Endothelial cell of umbilical vein (primary cell): ENCODE measurements at regions not wholly inside any gene's neighbourhood (a gene's known extent, or its start where the extent isn't known, plus 50 kb on each side); places are given as distances from the start of the nearest gene placed in this dataset.

Source experiments
- BruUV-seq: library from RNA; stranded (reverse); fragments of 400-500 nt; replicated peaks from 2 replicates; lab custom pipeline; 2021; lab: Mats Ljungman, UMichigan
- CTCF ChIA-PET: fragments of 300-600, 350-600 bp; sonication (Branson Sonifier 250); formaldehyde crosslinking; loops from one replicate; lab custom pipeline; 2021; ENCODE audit warnings: antibody characterized with exemption, inconsistent platforms; lab: Charles Lee
- POLR2A ChIA-PET: fragments of 300-600, 350-600 bp; sonication (Branson Sonifier 250); formaldehyde crosslinking; loops from one replicate; lab custom pipeline; 2021; ENCODE audit warnings: antibody characterized with exemption, inconsistent platforms; lab: Charles Lee
- DNase-seq: peaks from one replicate; pipeline ENCODE4 v3.0.0-alpha.2; 2011; ENCODE audit warnings: low read depth, low spot score
- FAIRE-seq: peaks from 2 replicates; lab custom pipeline; 2011; peaks lifted over from hg19 to GRCh38; lab: Jason Lieb, UNC
- H2AFZ ChIP-seq: 2 replicates; pipeline ENCODE4 v1.6.0; 2012; ENCODE audit warnings: low read depth, low read length, control low read depth, inconsistent platforms
- H3K27ac ChIP-seq: 2 replicates; pipeline ENCODE4 v1.5.1; 2011; ENCODE audit warnings: low read depth, mild to moderate bottlenecking, control low read depth, low read length, moderate library complexity; ENCODE audit not compliant: insufficient read depth
- H3K27me3 ChIP-seq, 2 experiments: 2 replicates each; pipeline versions ENCODE4 v1.6.0 to v1.6.1; 2011; ENCODE audit warnings: low read length in 2 of 2, mixed read lengths in 1 of 2; ENCODE audit not compliant: control insufficient read depth in 2 of 2, insufficient read depth in 2 of 2
- H3K36me3 ChIP-seq, 2 experiments: 2 replicates in 1 of 2; 3 replicates in 1 of 2; pipeline ENCODE4 v1.5.1; 2011; ENCODE audit warnings: low read length in 2 of 2, mild to moderate bottlenecking in 1 of 2, moderate library complexity in 1 of 2; ENCODE audit not compliant: control insufficient read depth in 2 of 2, insufficient read depth in 2 of 2; ENCODE audit errors: extremely low read depth in 1 of 2
- H3K4me1 ChIP-seq: 3 replicates; pipeline ENCODE4 v1.5.1; 2011; ENCODE audit warnings: mild to moderate bottlenecking, low read length; ENCODE audit not compliant: control insufficient read depth, insufficient read depth; ENCODE audit errors: extremely low read depth
- H3K4me2 ChIP-seq: 2 replicates; pipeline ENCODE4 v1.6.1; 2011; ENCODE audit warnings: low read length, control low read depth, mixed read lengths; ENCODE audit not compliant: insufficient read depth
- H3K4me3 ChIP-seq, 3 experiments: fragments of 200-600 bp in 1 of 3; sonication (generic), shearing (Covaris generic) in 1 of 3; replicated peaks in 1 of 3; 2 replicates each; pipeline ENCODE4 v1.5.1; 2011 to 2016; ENCODE audit warnings: control low read depth in 3 of 3, low read length in 3 of 3, mild to moderate bottlenecking in 2 of 3, inconsistent platforms in 1 of 3, low read depth in 1 of 3, moderate library complexity in 1 of 3; ENCODE audit not compliant: insufficient read depth in 1 of 3
- H3K79me2 ChIP-seq: 2 replicates; pipeline ENCODE4 v1.6.0; 2012; ENCODE audit warnings: low read length, inconsistent platforms; ENCODE audit not compliant: control insufficient read depth, insufficient read depth
- H3K9ac ChIP-seq: replicated peaks from 2 replicates; pipeline ENCODE3; 2011; ENCODE audit warnings: low read length, control low read depth; ENCODE audit not compliant: insufficient read depth; ENCODE audit errors: extremely low read depth
- H3K9me1 ChIP-seq: replicated peaks from 3 replicates; pipeline ENCODE4 v1.6.0; 2011; ENCODE audit warnings: mild to moderate bottlenecking, low read length; ENCODE audit not compliant: control insufficient read depth, insufficient read depth; ENCODE audit errors: extremely low read depth
- H3K9me3 ChIP-seq: replicated peaks from 2 replicates; pipeline ENCODE4 v1.5.1; 2012; ENCODE audit warnings: low read length, inconsistent platforms; ENCODE audit not compliant: control insufficient read depth, insufficient read depth
- H4K20me1 ChIP-seq: replicated peaks from 2 replicates; pipeline ENCODE3; 2011; ENCODE audit warnings: mild to moderate bottlenecking, low read length; ENCODE audit not compliant: control insufficient read depth, insufficient read depth; ENCODE audit errors: extremely low read depth
- EZH2 ChIP-seq: IDR thresholded peaks from 2 replicates; pipeline ENCODE4 v1.6.1; 2012; ENCODE audit warnings: borderline replicate concordance, low read depth, mild to moderate bottlenecking, moderate library complexity, low read length, inconsistent platforms; ENCODE audit not compliant: severe bottlenecking
- FOS ChIP-seq: IDR thresholded peaks from 2 replicates; pipeline ENCODE4 v1.6.1; 2011; ENCODE audit warnings: mild to moderate bottlenecking, low read length, moderate library complexity, borderline replicate concordance; ENCODE audit not compliant: insufficient read depth
- GATA2 ChIP-seq: IDR thresholded peaks from 2 replicates; pipeline ENCODE4 v1.7.0; 2011; ENCODE audit warnings: low read depth, mild to moderate bottlenecking, moderate library complexity, mixed read lengths, low read length; ENCODE audit not compliant: insufficient read length, insufficient read depth
- JUN ChIP-seq: IDR thresholded peaks from 2 replicates; pipeline ENCODE4 v1.6.1; 2011; ENCODE audit warnings: borderline replicate concordance, low read depth; ENCODE audit not compliant: insufficient read length, insufficient read depth
- MYC ChIP-seq: IDR thresholded peaks from one replicate; pipeline ENCODE4 v1.6.1; 2011; ENCODE audit warnings: mild to moderate bottlenecking, low read depth, low read length
- POLR2A ChIP-seq: IDR thresholded peaks from 2 replicates; pipeline ENCODE4 v1.6.1; 2012; ENCODE audit warnings: low read depth, mild to moderate bottlenecking, control low read depth, low read length
- POLR2AphosphoS5 ChIP-seq: IDR thresholded peaks from 2 replicates; pipeline ENCODE4 v1.6.1; 2012; ENCODE audit warnings: low read depth, mild to moderate bottlenecking, control low read depth, low read length, moderate library complexity; ENCODE audit not compliant: insufficient read depth
- dilution Hi-C: fragments of 300-500 bp; cut with MboI; formaldehyde crosslinking; loops from one replicate; pipeline ENCODE4 v1.15.0; 2019; ENCODE audit warnings: low sequenced_read_pairs; ENCODE audit not compliant: extremely low pct_ligation_motif_present
- intact Hi-C: fragments of 100-400 bp; cut with micrococcal nuclease; formaldehyde crosslinking; loops from one replicate; pipeline ENCODE4 v1.10.0; 2022
- TF ChIP-seq, protein P1 (sequence below), 2 donors: IDR thresholded peaks; 1 replicate in 1 of 2; 2 replicates in 1 of 2; pipeline ENCODE4 v1.5.1; 2011; ENCODE audit warnings: low read length in 2 of 2, mild to moderate bottlenecking in 2 of 2, moderate library complexity in 2 of 2, control low read depth in 1 of 2, inconsistent platforms in 1 of 2, low read depth in 1 of 2; ENCODE audit not compliant: insufficient read depth in 1 of 2; ENCODE audit errors: extremely low read depth in 1 of 2
- TF ChIP-seq, protein P2 (sequence below): IDR thresholded peaks from 2 replicates; pipeline ENCODE4 v1.6.1; 2011; ENCODE audit not compliant: insufficient read depth, insufficient read length

DNA sequence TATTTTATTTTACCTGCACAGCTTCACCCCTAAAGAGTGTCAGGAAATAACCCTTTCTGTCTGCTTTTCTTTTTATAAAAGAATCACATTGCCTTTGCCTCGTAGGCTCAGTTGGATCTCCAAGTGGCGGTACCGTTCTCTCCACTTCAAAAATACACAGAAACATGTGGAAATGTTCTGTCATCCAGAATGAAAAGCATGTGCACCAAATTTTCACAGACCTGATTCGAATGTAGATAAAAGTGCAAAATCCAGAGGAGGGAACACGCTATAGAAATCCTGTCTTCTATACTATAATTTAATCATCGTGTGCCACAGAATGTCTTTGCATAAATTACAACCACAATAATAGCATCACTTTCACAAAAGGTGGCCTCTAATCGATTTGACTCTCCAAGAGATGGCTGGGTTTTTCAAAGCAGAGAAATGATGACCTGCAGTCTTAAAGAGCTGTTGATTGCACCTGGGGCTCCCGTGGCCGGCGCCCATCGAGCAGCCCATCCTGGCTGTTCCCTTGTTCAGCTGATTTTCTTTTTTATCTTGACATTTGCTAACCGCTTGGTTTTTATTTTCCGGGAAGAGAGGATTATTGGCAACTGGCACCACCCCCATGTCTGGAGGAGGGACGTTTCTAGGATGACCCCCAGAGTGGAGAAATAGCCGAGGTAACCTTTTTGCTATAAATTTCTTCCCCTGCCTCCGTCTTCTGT, 290.2 kb downstream of the SOX11 start:
- H2AFZ ChIP-seq: no peak overlapping the region
- no TSS peak for BruUV-seq
- H3K27ac ChIP-seq: no peak overlapping the region
- H3K9me1 ChIP-seq: no peaks in the 10 kb centered on the region
- H3K4me1 ChIP-seq: no peaks in the 10 kb centered on the region
- no peaks in the 10 kb centered on the region for H3K36me3 ChIP-seq
- H3K27me3 ChIP-seq: no peaks in the 10 kb centered on the region
- no peak overlapping the region for H3K4me2 ChIP-seq
- H3K79me2 ChIP-seq: no peaks in the 10 kb centered on the region
- ChIA-PET POLR2A (no interaction called here), CTCF (no interaction called here)
- DNase-seq (no peak), FAIRE-seq (no peak)
- no peaks in the 10 kb centered on the region for H4K20me1 ChIP-seq
- peaks cover 15% of the 10 kb centered on the region for H3K9me3 ChIP-seq
- TF ChIP-seq POLR2A (no peak), POLR2AphosphoS5 (no peak), EZH2 (no peak)
- dilution Hi-C loops: no loop called here
- intact Hi-C loops: no loop called here
- no peak overlapping the region for H3K4me3 ChIP-seq
- no peak overlapping the region for H3K9ac ChIP-seq

DNA sequence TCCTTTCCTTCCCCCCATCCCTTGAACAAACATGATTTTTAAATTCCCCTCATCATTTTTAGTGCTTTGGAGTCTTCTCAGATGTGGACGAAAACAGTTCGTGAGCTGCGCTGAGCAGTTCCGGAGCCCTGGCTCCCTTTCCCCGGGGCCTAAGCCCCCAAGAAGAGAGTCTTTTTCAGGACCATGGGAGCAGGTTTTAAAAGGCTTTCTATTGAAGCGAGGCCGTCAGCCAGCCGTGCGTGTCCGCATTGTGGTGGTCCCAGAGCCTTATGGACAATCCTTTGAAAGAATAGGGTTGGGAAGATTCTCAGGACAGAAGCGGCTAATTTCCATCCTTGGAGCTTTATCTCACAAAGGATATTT, 290.7 kb downstream of the SOX11 start:
- Histone ChIP-seq H3K4me2 (no peak overlapping the region), H3K36me3 (no peaks in the 10 kb centered on the region), H4K20me1 (no peaks in the 10 kb centered on the region), H3K27me3 (no peaks in the 10 kb centered on the region), H3K4me3 (no peak overlapping the region), H3K4me1 (no peaks in the 10 kb centered on the region), H3K9me3 (peaks cover 11% of the 10 kb centered on the region), H3K79me2 (no peaks in the 10 kb centered on the region), H2AFZ (no peak overlapping the region), H3K9me1 (no peaks in the 10 kb centered on the region), H3K27ac (no peak overlapping the region), H3K9ac (no peak overlapping the region)
- POLR2A ChIA-PET: no interaction called here
- DNase-seq (no peak), FAIRE-seq (no peak)
- CTCF ChIA-PET: no interaction called here
- dilution Hi-C loops: no loop called here
- BruUV-seq: no TSS peak
- intact Hi-C loops: no loop called here
- no peak for TF ChIP-seq MYC
- TF ChIP-seq EZH2: no peak
- TF ChIP-seq, protein P1, sequence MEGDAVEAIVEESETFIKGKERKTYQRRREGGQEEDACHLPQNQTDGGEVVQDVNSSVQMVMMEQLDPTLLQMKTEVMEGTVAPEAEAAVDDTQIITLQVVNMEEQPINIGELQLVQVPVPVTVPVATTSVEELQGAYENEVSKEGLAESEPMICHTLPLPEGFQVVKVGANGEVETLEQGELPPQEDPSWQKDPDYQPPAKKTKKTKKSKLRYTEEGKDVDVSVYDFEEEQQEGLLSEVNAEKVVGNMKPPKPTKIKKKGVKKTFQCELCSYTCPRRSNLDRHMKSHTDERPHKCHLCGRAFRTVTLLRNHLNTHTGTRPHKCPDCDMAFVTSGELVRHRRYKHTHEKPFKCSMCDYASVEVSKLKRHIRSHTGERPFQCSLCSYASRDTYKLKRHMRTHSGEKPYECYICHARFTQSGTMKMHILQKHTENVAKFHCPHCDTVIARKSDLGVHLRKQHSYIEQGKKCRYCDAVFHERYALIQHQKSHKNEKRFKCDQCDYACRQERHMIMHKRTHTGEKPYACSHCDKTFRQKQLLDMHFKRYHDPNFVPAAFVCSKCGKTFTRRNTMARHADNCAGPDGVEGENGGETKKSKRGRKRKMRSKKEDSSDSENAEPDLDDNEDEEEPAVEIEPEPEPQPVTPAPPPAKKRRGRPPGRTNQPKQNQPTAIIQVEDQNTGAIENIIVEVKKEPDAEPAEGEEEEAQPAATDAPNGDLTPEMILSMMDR (IDR thresholded peaks at IDR 0.05; ENCODE audit: extremely low read depth in 1 of 2, insufficient read depth in 1 of 2, low read depth in 1 of 2, low read length in 2 of 2): no peak
- no peak for TF ChIP-seq GATA2
- TF ChIP-seq POLR2AphosphoS5: no peak
- TF ChIP-seq FOS: no peak
- TF ChIP-seq, protein P2, sequence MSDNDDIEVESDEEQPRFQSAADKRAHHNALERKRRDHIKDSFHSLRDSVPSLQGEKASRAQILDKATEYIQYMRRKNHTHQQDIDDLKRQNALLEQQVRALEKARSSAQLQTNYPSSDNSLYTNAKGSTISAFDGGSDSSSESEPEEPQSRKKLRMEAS: no peak
- TF ChIP-seq JUN: no peak
- TF ChIP-seq POLR2A: no peak
